DND-41 (cell line): ENCODE measurements at regions not wholly inside any gene's neighbourhood (a gene's known extent, or its start where the extent isn't known, plus 50 kb on each side); places are given as distances from the start of the nearest gene placed in this dataset.

ENCODE experiments used
- ATAC-seq: fragments of 200-7000 bp; cut with Tn5 transposase; 3 replicates; pipeline ENCODE4 v1.9.1; 2021; ENCODE audit warnings: low read depth; ENCODE audit not compliant: insufficient read depth
- DNase-seq: peaks from one replicate; pipeline ENCODE4 v3.0.0-alpha.2; 2020
- H2AFZ ChIP-seq: 2 replicates; pipeline ENCODE4 v1.6.0; 2012; ENCODE audit warnings: low read depth, low read length
- H3K27ac ChIP-seq: 2 replicates; pipeline ENCODE4 v1.5.1; 2012; ENCODE audit warnings: low read length, inconsistent platforms
- H3K27me3 ChIP-seq: fragments of 200-600 bp; sonication (generic); 2 replicates; pipeline ENCODE4 v1.6.0; 2012; ENCODE audit warnings: low read length, mild to moderate bottlenecking, inconsistent platforms; ENCODE audit not compliant: insufficient read depth, poor library complexity
- H3K36me3 ChIP-seq: 2 replicates; pipeline ENCODE4 v1.5.1; 2012; ENCODE audit warnings: low read length, inconsistent platforms; ENCODE audit not compliant: insufficient read depth
- H3K4me1 ChIP-seq: 2 replicates; pipeline ENCODE4 v1.5.1; 2012; ENCODE audit warnings: mild to moderate bottlenecking, low read length; ENCODE audit not compliant: insufficient read depth
- H3K4me2 ChIP-seq: 2 replicates; pipeline ENCODE4 v1.6.0; 2012; ENCODE audit warnings: mild to moderate bottlenecking, moderate library complexity, low read length, inconsistent platforms; ENCODE audit not compliant: insufficient read depth
- H3K4me3 ChIP-seq, 2 experiments: fragments of 200-600 bp in 1 of 2; shearing (Covaris generic) in 1 of 2; 2 replicates each; pipeline ENCODE4 v1.5.1; 2012 to 2016; ENCODE audit warnings: inconsistent platforms in 2 of 2, low read length in 2 of 2, mild to moderate bottlenecking in 2 of 2, low read depth in 1 of 2, moderate library complexity in 1 of 2
- H3K79me2 ChIP-seq: 2 replicates; pipeline ENCODE4 v1.6.0; 2012; ENCODE audit warnings: low read length, inconsistent platforms; ENCODE audit not compliant: insufficient read depth
- H3K9ac ChIP-seq: 2 replicates; pipeline ENCODE4 v1.6.0; 2012; ENCODE audit warnings: low read depth, mild to moderate bottlenecking, inconsistent platforms, low read length, moderate library complexity
- H3K9me3 ChIP-seq: 2 replicates; pipeline ENCODE4 v1.5.1; 2012; ENCODE audit warnings: low read length, moderate library complexity, mild to moderate bottlenecking, inconsistent platforms; ENCODE audit not compliant: insufficient read depth, severe bottlenecking
- H4K20me1 ChIP-seq: 2 replicates; pipeline ENCODE4 v1.6.0; 2012; ENCODE audit warnings: low read length; ENCODE audit not compliant: insufficient read depth
- CTCF ChIP-seq: IDR thresholded peaks from 2 replicates; pipeline ENCODE4 v1.5.1; 2012; ENCODE audit warnings: borderline replicate concordance, low read length, moderate library complexity, mild to moderate bottlenecking; ENCODE audit not compliant: poor library complexity, severe bottlenecking; ENCODE audit errors: extremely low read depth
- EZH2 ChIP-seq: IDR thresholded peaks from 3 replicates; pipeline ENCODE4 v1.6.1; 2012; ENCODE audit warnings: borderline replicate concordance, low read depth, mild to moderate bottlenecking, moderate library complexity, low read length, inconsistent platforms; ENCODE audit not compliant: severe bottlenecking

DNA sequence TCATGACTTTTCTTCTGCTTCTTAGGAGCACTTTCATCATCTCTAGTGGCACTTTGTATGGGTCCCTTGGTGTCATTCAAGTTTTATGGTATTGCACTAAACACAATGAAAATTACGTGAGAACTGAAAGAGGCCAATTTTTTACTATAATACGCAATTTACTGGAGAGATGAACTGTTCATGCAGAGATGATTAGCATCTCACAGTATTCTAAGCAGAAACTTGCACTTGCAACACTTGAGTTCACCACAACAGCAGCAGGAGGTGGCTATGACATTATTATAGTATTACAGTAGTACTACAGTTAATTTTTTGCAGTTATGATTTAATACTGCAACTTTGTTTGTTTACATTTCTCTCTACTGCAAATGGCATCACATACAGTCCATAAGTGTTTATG lies 793.1 kb upstream of the CRIM1 start:
- H3K79me2 ChIP-seq = no peaks in the 10 kb centered on the region
- H3K4me2 ChIP-seq = no peak overlapping the region
- no peak overlapping the region for H3K27ac ChIP-seq
- DNase-seq = no peak
- no peaks in the 10 kb centered on the region for H4K20me1 ChIP-seq
- ATAC-seq = no peak
- H3K36me3 ChIP-seq = no peaks in the 10 kb centered on the region
- TF ChIP-seq EZH2 (no peak), CTCF (no peak)
- H3K9me3 ChIP-seq = no peaks in the 10 kb centered on the region
- H3K9ac ChIP-seq = no peak overlapping the region
- H3K4me3 ChIP-seq = no peak overlapping the region
- H3K27me3 ChIP-seq = no peaks in the 10 kb centered on the region
- no peak overlapping the region for H2AFZ ChIP-seq
- H3K4me1 ChIP-seq = no peaks in the 10 kb centered on the region

- Histone ChIP-seq H3K4me2 (no peak overlapping the region), H3K36me3 (no peaks in the 10 kb centered on the region), H3K27ac (no peak overlapping the region), H3K4me3 (no peak overlapping the region), H2AFZ (no peak overlapping the region), H3K9me3 (no peaks in the 10 kb centered on the region), H3K79me2 (no peaks in the 10 kb centered on the region), H3K27me3 (no peaks in the 10 kb centered on the region), H4K20me1 (no peaks in the 10 kb centered on the region), H3K4me1 (no peaks in the 10 kb centered on the region), H3K9ac (no peak overlapping the region)
- TF ChIP-seq EZH2 = no peak
- TF ChIP-seq CTCF = no peak
- ATAC-seq (no peak), DNase-seq (no peak)
Measured at GRCh38 chr2:35548171-35548570, 807.4 kb upstream of the CRIM1 start.

DNA sequence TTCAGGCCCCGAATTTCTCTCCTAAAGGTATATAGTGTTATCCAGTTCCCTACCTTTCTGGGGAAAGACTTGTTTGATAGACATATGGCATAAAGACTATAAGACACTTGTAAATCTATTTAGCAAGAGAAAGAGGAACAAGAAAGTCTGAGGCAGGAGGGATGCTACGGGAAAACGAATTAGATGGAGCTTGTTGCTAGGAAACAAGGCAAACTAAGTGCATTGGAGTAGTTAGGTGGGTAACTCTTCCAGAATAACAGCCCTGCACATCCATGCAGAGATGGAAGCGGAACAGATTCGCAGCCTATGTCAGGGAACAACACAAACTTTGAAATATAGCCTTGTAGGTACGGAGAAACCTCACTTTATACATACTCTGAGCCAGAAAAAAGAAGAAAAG lies 810.3 kb upstream of the CRIM1 start:
- Histone ChIP-seq H3K36me3 (no peaks in the 10 kb centered on the region), H3K27ac (no peak overlapping the region), H3K4me2 (no peak overlapping the region), H3K9me3 (no peaks in the 10 kb centered on the region), H2AFZ (no peak overlapping the region), H4K20me1 (no peaks in the 10 kb centered on the region), H3K9ac (no peak overlapping the region), H3K27me3 (no peaks in the 10 kb centered on the region), H3K79me2 (no peaks in the 10 kb centered on the region), H3K4me3 (no peak overlapping the region), H3K4me1 (no peaks in the 10 kb centered on the region)
- DNase-seq (no peak), ATAC-seq (no peak)
- TF ChIP-seq CTCF (no peak), EZH2 (no peak)

DNA sequence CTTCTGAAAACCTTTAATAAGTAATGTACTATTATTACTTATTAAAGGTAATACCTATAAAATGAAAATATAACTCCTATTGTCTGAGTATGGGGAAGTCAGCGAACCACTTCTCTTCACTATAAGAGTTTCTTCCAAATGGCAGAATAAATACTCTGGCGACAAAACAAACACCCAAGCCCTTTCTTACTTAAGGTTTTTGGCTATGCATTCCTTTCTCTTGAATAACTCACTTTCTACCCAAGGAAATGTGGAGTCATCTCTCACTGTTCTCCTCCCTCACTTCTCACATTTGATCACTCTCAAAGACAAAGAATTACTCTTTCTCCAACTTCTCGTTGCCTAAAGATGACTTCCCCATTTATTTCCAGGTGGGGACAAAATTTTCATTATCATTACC lies 816.8 kb upstream of the CRIM1 start:
- H4K20me1 ChIP-seq = no peaks in the 10 kb centered on the region
- no peak for ATAC-seq
- H3K9me3 ChIP-seq = no peaks in the 10 kb centered on the region
- no peaks in the 10 kb centered on the region for H3K4me1 ChIP-seq
- no peaks in the 10 kb centered on the region for H3K79me2 ChIP-seq
- H3K4me2 ChIP-seq = no peak overlapping the region
- H3K27ac ChIP-seq = no peak overlapping the region
- no peak overlapping the region for H3K9ac ChIP-seq
- no peak overlapping the region for H2AFZ ChIP-seq
- no peak overlapping the region for H3K4me3 ChIP-seq
- no peak for DNase-seq
- H3K27me3 ChIP-seq = no peaks in the 10 kb centered on the region
- no peak for TF ChIP-seq EZH2
- no peak for TF ChIP-seq CTCF
- H3K36me3 ChIP-seq = no peaks in the 10 kb centered on the region
